HG03571 (cell line): ENCODE measurements at regions not wholly inside any gene's neighbourhood (a gene's known extent, or its start where the extent isn't known, plus 50 kb on each side); places are given as distances from the start of the nearest gene placed in this dataset.
"Not testable (repeated sequence)": the region's sequence is repeated elsewhere in the genome, so short reads cannot be mapped to it uniquely, and the experiment has no call there.

Source experiments
- ATAC-seq: cut with Tn5 transposase; IDR thresholded peaks from one replicate; pipeline ENCODE4 v1.9.1; 2021; ENCODE audit not compliant: unreplicated experiment

GRCh38 chr11:96969251-96969650 is 579.4 kb downstream of the JRKL start:
- no peak for ATAC-seq

- ATAC-seq: no peak
These were observed 588.9 kb downstream of the JRKL start for GRCh38 chr11:96978751-96979150.

GRCh38 chr11:96986516-96986915 is 596.7 kb downstream of the JRKL start:
- ATAC-seq: no peak

GRCh38 chr11:96990914-96991313 is 601.1 kb downstream of the JRKL start:
- ATAC-seq: no peak

- ATAC-seq: no peak
These were observed 610.7 kb downstream of the JRKL start for GRCh38 chr11:97000481-97000880.

GRCh38 chr11:97007283-97007682 is 617.5 kb downstream of the JRKL start:
- ATAC-seq: no peak

GRCh38 chr11:97009613-97010012 is 619.8 kb downstream of the JRKL start:
- no peak for ATAC-seq

GRCh38 chr11:97010997-97011396 is 621.2 kb downstream of the JRKL start:
- not testable (repeated sequence) for ATAC-seq

GRCh38 chr11:97015327-97015726 is 625.5 kb downstream of the JRKL start:
- ATAC-seq: no peak

GRCh38 chr11:97019305-97019704 is 629.5 kb downstream of the JRKL start:
- ATAC-seq: no peak

GRCh38 chr11:97019754-97020153 is 629.9 kb downstream of the JRKL start:
- no peak for ATAC-seq

GRCh38 chr11:97022955-97023354 is 633.1 kb downstream of the JRKL start:
- no peak for ATAC-seq

GRCh38 chr11:97028836-97029406 is 639.1 kb downstream of the JRKL start:
- ATAC-seq: no peak

GRCh38 chr11:97033178-97033577 is 643.4 kb downstream of the JRKL start:
- ATAC-seq: no peak

- ATAC-seq: no peak
These were observed 658.7 kb downstream of the JRKL start for GRCh38 chr11:97048481-97048880.

- ATAC-seq: no peak
These were observed 670.4 kb downstream of the JRKL start for GRCh38 chr11:97060184-97060583.

GRCh38 chr11:97069160-97069559 is 679.3 kb downstream of the JRKL start:
- no peak for ATAC-seq

- no peak for ATAC-seq
These were observed 682.6 kb downstream of the JRKL start for GRCh38 chr11:97072420-97072819.

GRCh38 chr11:97076666-97077065 is 686.9 kb downstream of the JRKL start:
- ATAC-seq: not testable (repeated sequence)

GRCh38 chr11:97078443-97078842 is 688.6 kb downstream of the JRKL start:
- no peak for ATAC-seq

GRCh38 chr11:97079244-97079643 is 689.4 kb downstream of the JRKL start:
- no peak for ATAC-seq

GRCh38 chr11:97087419-97087818 is 697.6 kb downstream of the JRKL start:
- no peak for ATAC-seq

GRCh38 chr11:97092823-97093222 is 703.0 kb downstream of the JRKL start:
- no peak for ATAC-seq
